NCI-H128 (cell line): ENCODE measurements at regions not wholly inside any gene's neighbourhood (a gene's known extent, or its start where the extent isn't known, plus 50 kb on each side); places are given as distances from the start of the nearest gene placed in this dataset.

ENCODE experiments used
- DNase-seq: peaks from one replicate; lab custom pipeline; 2025; ENCODE audit not compliant: unreplicated experiment; lab: John Stamatoyannopoulos, UW

DNA sequence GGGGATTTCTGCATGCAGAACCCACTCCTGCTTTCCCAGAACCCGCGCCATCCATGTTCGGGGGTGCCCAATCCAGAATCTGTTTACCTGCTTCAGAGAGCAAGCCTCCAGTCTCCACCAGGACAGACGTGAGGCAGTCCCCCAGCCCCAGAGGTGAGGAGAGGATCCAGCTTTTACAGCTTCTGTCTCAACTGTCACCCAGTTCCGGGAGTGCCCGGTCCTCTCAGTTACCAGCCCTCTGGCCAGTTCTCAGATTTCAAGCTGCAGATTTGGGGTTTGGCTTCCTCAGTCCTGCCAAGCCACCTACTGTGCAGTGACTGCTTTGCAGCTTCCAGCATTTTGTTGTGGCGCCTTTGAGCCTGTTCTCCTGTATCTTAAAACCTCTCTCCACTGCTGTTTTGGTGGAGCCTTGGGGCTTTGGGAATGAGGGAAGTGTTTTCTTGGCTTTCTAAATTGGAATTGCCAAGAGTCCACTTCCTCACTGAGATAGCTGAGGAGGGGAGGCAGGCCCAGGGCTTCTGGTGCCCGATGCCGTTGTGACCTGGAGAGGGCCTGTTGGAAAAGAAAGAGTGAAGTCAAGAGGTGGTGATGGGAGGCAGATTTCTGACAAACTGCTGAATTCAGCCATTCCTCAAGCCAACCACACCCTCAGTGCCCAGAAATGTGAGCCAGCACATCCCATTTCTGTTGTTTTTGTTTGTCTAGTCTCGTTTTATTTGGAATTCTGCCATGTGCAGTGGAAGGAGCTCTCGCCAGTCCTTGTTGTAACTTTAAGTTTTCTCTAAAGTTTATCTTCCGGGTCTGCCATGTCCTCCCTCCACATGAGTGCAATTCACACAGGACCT lies 513.4 kb downstream of the TBC1D22A start:
- DNase-seq, result no peak

DNA sequence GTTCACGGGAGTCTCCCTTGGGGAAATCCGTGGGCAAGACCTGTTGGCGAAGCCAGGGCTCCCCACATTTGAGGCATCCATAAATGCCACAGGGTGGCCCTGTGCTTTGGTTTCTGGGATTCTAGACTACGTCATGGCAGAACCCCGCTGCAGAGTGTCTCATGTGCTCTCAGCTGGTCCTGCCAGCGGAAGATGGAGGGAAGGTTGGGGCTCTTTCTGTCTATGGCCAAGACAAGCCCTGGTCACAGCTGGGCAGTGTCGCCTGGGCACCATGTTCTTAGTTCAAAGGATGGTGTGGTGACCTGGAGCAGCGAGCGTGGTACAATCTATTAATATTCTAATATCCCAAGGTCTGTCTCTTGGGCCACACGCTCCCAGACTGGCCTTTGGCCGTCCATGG lies 511.7 kb downstream of the TBC1D22A start:
- no peak for DNase-seq

DNA sequence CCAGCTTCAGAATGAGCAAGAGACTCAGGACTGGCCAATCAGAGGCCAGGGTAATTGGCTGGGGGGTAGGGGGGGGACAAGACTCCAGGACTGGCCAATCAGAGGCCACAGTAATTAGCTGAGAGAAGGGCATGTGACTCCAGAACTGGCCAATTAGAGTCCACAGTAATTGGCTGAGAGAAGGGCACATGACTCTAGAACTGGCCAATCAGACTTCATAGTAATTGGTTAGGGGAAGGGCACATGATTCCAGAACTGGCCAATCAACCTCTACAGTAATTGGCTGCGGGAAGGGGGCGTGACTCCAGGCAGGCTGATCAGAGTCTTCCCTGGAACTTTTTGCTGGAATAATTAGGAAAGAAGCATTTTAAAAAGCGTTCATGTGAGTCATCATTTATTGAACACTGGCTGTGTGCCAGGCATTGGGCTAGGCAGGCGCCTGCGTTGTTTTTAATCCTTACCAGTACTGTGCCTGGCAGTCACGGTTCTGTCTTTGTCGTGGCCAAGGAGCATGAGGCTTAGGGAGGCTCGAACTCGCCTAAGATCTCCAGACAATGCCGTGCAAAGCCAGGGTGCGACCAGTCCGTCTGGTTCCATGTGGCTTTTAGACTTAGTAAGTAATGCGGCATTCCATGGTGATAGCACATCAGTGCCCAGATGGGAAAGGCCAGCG lies 508.1 kb downstream of the TBC1D22A start:
- no peak for DNase-seq

DNA sequence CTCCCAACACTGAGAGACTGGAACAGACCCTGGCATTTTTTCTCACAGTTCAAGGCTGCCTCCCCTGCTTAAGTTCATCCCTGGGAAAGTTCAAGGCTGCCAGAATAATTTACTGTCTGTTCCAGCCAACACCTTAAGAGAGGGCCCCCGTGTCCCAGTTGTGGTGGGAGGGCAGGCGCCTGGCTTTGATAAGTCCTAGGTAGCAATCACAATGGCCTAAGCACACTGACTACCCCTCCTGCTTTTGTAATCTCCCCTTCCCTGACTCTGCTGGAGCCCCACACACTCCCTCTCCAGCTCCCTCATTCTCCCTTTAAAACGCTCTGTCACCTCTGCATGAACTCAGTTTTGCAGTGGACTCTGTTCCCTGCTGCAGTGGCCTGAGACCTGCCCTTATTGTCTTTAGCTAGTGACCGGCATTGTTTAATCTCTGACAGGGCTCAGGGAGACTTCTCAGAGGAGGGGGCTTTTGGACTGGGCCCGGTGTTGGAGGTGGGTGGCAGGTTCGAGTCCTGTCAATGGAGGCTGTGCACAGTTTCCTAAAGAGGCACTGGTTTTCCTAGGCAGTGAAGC lies 507.2 kb downstream of the TBC1D22A start:
- DNase-seq, result no peak

DNA sequence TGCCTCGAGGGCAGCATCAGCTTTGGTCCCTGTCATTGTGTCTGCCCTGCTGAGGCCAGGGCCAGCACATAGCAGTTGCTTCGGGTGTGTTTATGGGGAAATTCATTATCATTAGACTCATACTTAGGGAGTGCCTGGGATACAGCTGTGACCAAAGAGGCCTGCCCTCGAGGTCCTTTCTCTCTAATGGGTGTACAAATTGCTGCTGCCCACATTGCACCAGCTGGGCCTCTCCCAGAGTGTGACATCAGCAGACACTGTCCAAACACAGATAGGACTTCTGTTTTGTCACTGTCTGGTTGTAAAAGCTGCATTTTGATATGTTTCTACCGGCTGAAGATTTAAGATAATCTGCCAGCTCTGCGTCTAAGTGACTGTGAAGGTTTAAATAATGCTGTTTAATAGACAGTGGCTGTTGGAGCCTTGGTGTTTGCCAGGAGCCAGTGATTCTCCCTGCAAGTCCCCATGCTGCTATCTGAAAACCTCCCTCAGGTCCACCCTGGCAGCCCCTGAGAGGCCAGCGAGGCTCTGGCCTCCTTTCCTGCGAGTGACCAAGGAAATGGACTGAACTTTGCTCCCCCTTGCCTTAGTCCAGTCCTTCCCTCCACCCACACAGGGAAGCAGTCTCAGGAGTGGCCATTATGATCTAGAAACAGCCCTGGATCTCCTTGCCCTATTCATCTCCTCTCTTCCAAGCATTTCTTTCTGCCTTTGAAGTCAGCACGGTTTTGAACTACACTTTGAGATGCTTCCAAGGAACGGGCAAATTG lies 505.2 kb downstream of the TBC1D22A start:
- no peak for DNase-seq

DNA sequence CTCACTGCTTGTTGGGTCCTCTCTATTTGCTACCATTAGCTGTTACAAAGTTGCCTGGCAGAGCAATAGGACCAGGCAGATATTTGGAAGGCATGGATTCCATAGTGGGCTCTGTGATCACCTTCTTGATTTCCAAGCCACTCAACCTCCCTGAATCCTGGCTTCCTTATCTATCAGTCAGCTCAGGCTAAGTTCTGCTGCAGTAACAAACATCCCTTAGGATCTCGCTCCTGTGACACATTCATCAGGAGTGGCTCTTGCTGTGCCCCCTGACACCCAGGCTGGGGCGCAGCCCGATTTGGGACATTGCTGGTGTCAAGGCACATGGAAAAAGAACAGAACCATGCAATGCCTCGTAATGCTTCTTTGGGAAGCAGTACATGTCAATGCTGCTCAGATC lies 503.9 kb downstream of the TBC1D22A start:
- no peak for DNase-seq

DNA sequence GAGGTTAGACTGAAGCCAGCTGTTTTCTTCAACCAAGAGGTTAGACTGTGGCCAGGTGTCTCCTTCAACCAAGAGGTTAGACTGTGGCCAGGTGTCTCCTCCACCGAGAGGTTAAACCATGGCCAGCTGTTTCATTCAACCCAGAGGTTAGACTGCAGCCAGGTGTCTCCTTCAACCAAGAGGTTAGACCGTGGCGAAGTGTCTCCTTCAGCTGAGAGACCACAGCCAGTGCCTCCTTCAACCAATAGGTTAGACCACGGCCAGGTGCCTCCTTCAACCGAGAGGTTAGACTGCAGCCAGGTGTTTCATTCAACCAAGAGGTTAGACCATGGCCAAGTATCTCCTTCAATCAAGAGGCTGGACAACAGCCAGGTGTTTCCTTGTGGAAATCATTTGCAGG lies 498.1 kb downstream of the TBC1D22A start:
- DNase-seq, result no peak

DNA sequence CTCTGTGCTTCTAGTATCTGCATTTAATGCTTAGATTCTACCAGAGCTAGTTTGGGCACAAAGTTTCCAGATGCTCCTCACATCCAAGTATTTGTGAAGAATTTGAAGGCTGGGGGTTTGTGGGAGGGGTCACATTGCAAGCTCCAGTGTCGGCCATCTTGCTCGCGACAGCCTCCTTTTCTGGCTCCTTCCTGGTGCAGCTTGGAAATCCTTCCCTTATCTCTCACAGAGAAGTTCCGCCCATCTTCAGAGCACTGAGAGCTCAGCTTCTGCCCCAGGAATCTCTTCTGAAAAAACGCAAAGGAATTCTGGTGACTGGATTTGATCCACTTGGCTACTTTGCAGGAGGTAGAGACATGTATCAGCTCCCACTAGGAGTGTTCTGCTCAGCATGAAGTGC lies 497.5 kb downstream of the TBC1D22A start:
- no peak for DNase-seq

DNA sequence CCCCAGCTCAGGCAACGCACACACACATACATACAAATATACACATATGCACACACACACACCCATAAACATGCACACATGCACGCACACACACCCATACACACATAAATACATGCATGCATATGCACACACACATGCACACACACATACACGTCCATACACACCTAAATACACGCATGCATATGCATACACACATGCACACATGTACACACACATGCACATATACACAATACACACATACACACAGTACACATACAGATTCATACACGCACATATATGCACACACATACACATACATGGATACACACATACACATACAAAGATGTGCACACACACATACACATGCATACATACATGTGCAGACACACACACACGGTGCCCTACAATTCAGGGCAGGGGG lies 496.6 kb downstream of the TBC1D22A start:
- no peak for DNase-seq

DNA sequence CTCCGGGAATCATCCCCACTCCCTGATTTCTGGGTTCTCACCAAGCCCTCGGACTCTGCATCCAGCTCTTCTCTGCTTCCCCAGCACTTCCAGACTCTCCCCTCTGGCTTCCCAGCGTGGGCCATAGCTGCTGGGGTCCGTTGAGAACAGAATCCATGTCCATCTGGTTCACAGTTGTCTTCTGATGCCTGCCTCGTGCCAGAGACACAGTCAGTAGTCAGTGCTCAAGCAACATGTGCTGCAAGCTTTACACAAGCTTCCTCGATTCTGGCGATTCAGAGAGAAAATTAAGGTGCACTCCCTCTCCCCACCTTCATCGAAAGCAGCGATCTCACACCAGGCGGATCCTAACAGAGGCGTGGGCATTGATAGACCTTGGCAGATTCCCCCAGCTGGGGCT lies 495.5 kb downstream of the TBC1D22A start:
- DNase-seq, result no peak

DNA sequence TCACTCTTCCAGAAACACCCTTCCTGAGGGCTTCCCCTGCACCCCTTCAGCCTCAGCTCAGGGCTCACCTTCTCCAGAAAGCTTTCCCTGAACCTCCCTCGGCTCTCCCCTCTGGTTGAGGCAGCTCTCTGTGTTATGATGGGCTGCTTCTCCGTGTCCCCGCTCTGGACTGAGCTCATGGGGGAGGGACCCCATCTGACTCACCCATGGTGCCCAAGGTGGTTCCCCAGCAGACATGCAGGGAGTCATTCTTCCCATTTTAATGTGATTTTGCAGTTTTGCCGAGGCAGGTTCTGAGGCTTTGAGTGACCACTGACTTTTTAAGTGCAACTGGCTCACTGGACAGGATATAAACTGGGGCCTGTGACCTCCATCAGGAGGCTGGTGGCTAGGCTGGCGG lies 495.1 kb downstream of the TBC1D22A start:
- DNase-seq, result no peak

DNA sequence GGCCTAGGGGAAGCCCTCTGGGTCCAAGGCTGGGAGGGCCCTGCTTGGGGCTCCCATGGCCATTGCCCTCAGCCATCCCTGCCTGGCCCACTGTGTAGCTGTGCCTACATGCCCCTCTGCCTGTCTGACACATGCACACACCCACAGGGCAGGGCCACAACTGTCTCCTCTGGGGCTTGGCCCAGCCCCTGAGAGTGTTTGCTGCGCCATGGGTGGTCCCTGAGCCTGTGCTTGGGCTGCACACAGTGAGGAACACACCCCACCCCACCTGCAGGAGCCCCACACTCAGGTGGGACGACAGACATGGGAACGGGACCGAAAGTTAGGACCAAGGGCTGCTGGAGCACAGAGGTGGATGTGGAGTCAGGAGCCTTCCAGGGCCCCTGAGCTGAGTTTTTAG lies 489.5 kb downstream of the TBC1D22A start:
- DNase-seq, result no peak

DNA sequence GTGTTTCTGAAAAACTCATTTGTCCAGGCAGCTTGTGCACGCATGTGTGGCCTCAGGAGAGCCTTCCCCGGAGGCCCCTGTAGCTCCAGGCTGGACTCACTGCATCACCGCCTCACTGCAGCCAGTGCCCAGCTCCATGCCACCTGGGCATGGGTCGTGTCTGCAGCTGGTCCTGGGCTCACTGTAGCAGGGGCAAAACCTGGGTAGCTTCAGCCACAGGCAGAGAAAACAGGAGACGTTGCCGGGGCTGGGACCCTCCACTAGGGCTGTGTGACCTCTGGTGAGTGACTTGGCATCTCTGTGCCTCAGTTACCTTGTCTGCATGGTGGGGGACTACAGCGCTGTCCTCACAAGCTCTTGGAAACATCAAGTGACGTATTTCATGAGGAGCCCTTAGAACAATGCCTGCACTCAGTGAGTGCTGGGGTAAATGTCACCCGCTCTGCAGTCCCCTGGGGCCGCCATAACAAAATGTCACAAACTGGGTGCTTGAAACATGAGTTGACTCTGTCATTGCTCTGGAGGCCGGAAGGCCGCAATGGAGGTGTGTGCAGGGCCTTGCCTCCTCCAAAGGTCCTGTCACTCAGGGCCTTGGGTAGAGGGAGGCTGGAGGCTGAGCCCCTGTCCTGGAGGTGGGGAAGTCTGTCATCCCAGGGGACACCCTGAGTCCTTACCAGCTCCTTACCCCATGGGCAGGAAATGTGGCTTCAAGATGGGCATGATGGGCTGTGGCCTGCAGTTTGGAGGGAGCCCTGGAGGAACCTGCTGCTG lies 488.7 kb downstream of the TBC1D22A start:
- no peak for DNase-seq

DNA sequence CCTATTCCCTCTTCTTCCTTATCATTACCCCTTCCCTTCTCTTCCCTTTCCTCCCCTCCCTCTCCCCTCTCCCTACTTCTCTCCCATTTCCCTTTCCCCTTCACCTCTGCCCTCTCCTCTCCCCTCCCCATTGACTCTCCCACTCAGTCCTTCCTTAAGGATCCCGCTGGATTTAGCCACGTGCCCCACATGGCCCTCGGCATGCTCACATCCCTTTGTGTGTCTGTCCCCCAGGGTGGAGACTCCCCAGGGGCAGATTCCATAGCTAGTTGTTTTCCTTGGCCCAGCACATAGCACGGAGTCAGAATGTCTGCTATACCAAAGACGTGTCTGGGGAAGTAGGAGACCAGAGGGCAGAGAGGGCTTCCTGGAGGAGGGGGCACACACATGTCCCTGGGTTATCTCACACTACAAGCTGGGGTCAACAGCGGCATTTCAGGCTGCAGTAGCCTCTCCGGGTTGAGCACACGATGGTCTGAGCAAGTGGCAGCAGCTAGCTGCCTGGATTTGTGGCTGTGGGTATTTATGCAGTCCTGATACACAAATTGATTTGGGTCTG lies 487.0 kb downstream of the TBC1D22A start:
- no peak for DNase-seq

DNA sequence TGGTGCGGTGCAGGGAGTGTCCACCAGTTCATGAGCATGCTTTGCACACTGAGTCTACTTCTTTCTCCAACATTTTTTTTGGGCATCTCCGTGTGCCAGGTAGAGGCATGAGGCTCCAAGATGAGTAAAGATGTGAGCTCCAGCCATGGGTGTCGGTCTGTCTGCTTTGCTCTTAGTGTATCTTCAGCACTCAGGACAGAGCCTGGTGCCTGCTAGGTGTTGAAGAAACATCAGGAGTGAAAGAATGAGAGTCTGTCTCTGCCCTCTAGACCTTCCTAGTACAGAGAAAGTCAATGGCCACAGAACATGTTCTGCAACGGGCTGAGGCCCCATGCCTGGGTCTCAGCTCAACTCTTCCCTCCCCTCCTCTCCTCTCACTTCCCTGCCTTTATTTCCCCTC lies 486.5 kb downstream of the TBC1D22A start:
- DNase-seq, result no peak

DNA sequence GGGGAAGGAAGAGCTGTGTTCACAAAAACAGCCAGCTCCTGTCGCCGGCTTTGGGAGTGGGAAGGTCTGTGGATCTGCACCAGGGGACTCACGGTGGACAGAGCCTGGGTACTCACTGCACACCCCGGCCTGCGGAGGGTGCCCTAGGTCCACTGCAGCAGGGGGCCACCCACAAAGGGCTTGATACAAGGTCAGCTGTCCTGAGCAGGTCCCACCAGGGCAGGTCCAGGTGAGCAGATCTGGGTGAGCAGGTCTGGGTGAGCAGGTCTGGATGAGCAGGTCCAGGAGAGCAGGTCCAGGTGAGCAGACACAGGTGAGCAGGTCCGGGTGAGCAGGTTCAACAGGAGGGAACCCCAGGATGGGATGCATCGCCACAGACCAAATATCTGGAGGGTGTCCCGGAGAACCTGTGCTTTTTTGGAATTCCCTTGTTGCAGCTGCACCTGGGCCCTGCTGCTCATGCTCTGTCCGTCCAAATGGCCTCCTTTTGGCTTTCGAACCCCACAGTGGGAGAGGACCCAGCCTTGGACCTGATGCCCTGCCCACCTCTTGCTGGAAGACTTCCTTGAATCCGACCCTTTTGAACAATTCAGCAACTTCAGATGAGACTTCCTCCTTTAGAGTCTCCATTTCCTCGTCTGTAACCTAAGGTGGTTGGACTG lies 485.3 kb downstream of the TBC1D22A start:
- no peak for DNase-seq

DNA sequence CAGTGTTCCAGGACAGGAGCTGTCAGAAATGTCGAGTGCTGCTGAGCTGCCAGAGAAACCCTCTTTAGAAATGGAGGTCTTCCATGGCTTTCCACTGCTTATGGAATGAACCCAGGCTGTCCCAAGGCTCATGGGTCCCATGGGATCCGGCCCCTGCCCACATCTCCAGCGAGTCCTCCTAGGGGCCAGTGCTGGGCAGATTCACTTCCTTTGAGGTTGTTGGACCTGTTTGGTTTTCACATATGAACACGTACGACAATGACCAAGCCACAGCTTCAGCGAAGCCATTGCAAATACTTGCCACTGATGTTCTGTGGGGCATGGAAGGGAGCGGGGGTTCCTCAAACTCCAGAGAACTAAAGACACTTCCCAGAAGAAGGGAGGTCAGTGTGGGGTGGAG lies 483.3 kb downstream of the TBC1D22A start:
- DNase-seq, result no peak

DNA sequence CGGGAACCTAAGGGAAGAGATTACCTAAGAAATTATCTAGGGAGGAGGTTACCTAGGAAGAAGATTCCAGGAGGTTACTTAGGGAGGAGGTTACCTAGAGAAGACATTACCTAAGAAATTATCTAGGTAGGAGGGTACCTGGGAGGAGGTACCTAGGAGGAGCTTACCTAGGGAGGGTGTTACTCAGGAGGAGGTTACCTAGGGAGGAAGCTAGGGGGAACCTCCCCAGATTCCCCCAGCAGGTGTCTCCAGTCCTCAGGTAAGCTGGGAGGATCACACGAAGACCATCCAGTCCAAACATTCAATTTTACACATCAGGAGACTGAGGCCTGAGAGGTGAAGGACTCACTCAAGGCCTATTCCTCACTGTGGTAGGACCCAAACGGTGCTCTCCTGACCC lies 482.8 kb downstream of the TBC1D22A start:
- DNase-seq, result no peak

DNA sequence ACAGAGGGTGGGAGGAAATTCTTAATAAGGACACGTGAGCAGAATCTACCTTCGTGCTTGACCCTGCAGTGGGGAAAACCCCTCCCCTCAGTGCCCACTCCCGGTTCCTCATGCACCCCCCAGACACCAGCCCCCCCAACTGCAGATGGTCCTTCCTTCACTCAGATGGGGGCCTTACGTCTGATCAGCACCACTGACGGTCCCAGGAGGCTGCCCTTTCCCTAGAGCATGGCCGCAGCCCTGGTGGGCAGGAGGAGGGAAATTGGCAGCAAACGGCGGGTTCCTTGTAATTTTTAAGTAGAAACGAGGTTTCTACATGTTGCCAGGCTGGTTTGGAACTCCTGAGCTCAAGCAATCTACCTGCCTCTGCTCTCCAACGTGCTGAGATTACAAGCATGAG lies 477.7 kb downstream of the TBC1D22A start:
- no peak for DNase-seq

DNA sequence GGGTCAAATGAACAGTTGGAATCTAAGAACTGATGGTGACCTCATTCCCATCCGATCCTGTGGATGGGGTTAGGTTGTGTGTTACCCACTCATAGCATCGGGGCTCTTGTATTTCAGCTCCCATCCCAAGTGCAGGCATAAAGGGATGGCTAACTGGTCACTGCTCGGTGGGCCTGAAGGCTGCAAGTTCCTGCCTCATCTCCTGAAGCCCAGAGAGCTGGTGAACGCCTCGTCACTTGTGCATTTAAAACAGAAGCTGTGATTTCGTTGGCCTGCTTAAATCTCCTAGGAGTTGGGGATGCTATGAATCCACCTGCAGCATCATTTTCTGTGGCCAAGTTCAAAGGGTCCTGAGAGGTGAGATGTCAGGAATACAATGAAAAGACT lies 477.0 kb downstream of the TBC1D22A start:
- no peak for DNase-seq
